VCaP (cell line): ENCODE measurements at regions not wholly inside any gene's neighbourhood (a gene's known extent, or its start where the extent isn't known, plus 50 kb on each side); places are given as distances from the start of the nearest gene placed in this dataset.
"Not testable (repeated sequence)": the region's sequence is repeated elsewhere in the genome, so short reads cannot be mapped to it uniquely, and the experiment has no call there.

ENCODE experiments used
- H3K27ac ChIP-seq: fragments of 450-650 bp; 2 replicates; pipeline ENCODE4 v1.5.1; 2017
- TF ChIP-seq, protein P1 (sequence below): fragments of 450-650 bp; conservative IDR thresholded peaks from 2 replicates; pipeline ENCODE4 v1.5.1; 2017; ENCODE audit warnings: mild to moderate bottlenecking, moderate library complexity

GRCh38 chr7:51376420-51377092, 59.9 kb upstream of the COBL start:
- peak overlapping the region; percentile 82 for H3K27ac ChIP-seq
- TF ChIP-seq, protein P1, sequence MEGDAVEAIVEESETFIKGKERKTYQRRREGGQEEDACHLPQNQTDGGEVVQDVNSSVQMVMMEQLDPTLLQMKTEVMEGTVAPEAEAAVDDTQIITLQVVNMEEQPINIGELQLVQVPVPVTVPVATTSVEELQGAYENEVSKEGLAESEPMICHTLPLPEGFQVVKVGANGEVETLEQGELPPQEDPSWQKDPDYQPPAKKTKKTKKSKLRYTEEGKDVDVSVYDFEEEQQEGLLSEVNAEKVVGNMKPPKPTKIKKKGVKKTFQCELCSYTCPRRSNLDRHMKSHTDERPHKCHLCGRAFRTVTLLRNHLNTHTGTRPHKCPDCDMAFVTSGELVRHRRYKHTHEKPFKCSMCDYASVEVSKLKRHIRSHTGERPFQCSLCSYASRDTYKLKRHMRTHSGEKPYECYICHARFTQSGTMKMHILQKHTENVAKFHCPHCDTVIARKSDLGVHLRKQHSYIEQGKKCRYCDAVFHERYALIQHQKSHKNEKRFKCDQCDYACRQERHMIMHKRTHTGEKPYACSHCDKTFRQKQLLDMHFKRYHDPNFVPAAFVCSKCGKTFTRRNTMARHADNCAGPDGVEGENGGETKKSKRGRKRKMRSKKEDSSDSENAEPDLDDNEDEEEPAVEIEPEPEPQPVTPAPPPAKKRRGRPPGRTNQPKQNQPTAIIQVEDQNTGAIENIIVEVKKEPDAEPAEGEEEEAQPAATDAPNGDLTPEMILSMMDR: no peak

GRCh38 chr7:51374936-51375335, 58.3 kb upstream of the COBL start:
- H3K27ac ChIP-seq: no peak overlapping the region
- TF ChIP-seq, protein P1: no peak

- H3K27ac ChIP-seq: not testable (repeated sequence)
Observed at GRCh38 chr7:51373607-51374006, 57.0 kb upstream of the COBL start.

DNA sequence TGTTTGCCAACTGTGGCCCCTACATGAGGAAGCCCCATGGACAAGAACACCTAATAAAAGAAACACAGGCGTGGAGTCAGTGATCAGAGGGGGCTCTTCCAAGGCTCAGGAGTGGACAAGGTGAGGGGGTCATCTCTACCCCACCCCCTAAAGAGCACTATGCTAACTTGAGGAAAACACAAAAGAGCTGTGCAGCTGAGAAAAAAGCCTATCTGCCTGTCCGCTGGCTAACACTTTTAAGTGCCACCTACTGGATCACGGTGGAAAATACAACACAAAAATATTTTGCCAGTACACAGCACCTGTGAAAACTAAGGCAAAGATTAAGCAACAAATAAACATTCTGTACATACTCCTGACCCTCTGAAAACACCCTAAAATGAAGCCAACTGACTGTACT, 53.1 kb upstream of the COBL start:
- TF ChIP-seq, protein P1: peak; percentile 74

GRCh38 chr7:51369228-51369627, 52.6 kb upstream of the COBL start:
- H3K27ac ChIP-seq: not testable (repeated sequence)

More for the DNA sequence above, 53.1 kb upstream of the COBL start:
- no peak overlapping the region for H3K27ac ChIP-seq

DNA sequence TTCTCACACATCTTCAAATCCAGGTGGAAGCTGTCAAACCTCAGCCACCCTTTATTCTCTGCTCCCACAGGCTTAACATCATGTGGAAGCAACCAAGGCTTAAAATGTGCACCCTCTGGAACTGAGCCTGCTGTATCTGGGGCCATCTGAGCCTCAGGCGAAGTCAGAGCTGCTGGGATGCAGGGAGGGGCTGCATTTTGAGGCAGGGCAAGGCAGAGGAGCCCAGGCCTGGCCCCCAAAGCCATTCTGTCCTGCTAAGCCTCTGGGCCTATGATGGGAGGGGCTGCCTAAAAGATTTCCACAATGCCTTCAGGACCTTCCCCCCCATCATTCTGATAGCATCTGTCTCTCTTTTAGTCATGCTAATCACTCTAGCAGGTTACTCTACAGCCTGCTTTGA, 51.7 kb upstream of the COBL start:
- TF ChIP-seq, protein P1: no peak
- no peak overlapping the region for H3K27ac ChIP-seq

DNA sequence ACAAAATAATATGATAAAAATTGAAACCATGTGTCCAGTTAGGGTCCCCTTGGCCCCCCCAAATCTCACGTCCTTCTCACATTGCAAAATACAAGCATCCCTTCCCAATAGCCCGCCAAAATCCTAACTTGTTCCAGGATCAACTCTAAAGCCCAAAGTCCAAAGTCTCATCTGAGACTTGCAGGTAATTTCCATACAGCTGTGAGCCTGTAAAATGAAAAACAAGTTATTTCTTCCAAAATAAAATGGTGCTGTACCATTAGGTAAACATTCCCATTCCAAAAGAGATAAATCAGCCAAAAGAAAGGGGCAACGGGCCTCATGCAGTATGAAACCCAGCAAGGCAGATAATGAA, 51.0 kb upstream of the COBL start:
- peak overlapping the region; percentile 23; the same call in 1 of the 2 replicates for H3K27ac ChIP-seq
- TF ChIP-seq, protein P1: no peak

- H3K27ac ChIP-seq: peak overlapping the region; percentile 23; the same call in 1 of the 2 replicates
- TF ChIP-seq, protein P1: peak; percentile 89
Observed at GRCh38 chr7:51366930-51367613, 50.5 kb upstream of the COBL start.
